WTC11 (cell line): ENCODE measurements at regions not wholly inside any gene's neighbourhood (a gene's known extent, or its start where the extent isn't known, plus 50 kb on each side); places are given as distances from the start of the nearest gene placed in this dataset.
A peak's percentile ranks its signal among the peaks of the same experiment; 100 is the strongest.

Experiments
- ATAC-seq: fragments of 200-7000 bp; cut with Tn5 transposase; 2 replicates; pipeline ENCODE4 v1.10.0; 2021; ENCODE audit warnings: mild to moderate bottlenecking, moderate library complexity
- CTCF ChIA-PET: fragments of 300-600 bp; sonication (Branson Sonifier 250); formaldehyde crosslinking; loops from one replicate; lab custom pipeline; 2021; ENCODE audit warnings: antibody characterized with exemption; lab: Charles Lee
- POLR2A ChIA-PET: fragments of 350-600 bp; sonication (Branson Sonifier 250); formaldehyde crosslinking; loops from one replicate; lab custom pipeline; 2021; ENCODE audit warnings: antibody characterized with exemption; lab: Charles Lee
- DNase-seq: peaks from one replicate; pipeline ENCODE4 v3.0.0; 2021; ENCODE audit warnings: low spot score
- H3K27ac Mint-ChIP-seq: 2 replicates; pipeline ENCODE4 v1.8.0; 2021; ENCODE audit warnings: mixed read lengths
- H3K27me3 Mint-ChIP-seq: 2 replicates; pipeline ENCODE4 v1.8.0; 2021; ENCODE audit warnings: low read depth, mild to moderate bottlenecking, moderate library complexity, mixed read lengths
- H3K36me3 Mint-ChIP-seq: 2 replicates; pipeline ENCODE4 v1.8.0; 2021; ENCODE audit warnings: mixed read lengths
- H3K4me1 Mint-ChIP-seq: 2 replicates; pipeline ENCODE4 v1.8.0; 2022; ENCODE audit warnings: mixed read lengths
- H3K4me3 Mint-ChIP-seq: 2 replicates; pipeline ENCODE4 v1.8.0; 2021; ENCODE audit warnings: mild to moderate bottlenecking, moderate library complexity, mixed read lengths
- H3K9me3 Mint-ChIP-seq: 2 replicates; pipeline ENCODE4 v1.8.0; 2021; ENCODE audit warnings: mixed read lengths
- AR ChIP-seq: fragments of 250-450 bp; sonication (Bioruptor Pico); IDR thresholded peaks from 2 replicates; pipeline ENCODE4 v1.9.0; 2021; ENCODE audit warnings: mild to moderate bottlenecking
- CDX4 ChIP-seq: fragments of 250-450 bp; sonication (Bioruptor Pico); IDR thresholded peaks from 2 replicates; pipeline ENCODE4 v1.9.0; 2021; ENCODE audit warnings: moderate library complexity, mild to moderate bottlenecking, inconsistent platforms, borderline replicate concordance
- E2F5 ChIP-seq: sonication (generic); formaldehyde crosslinking; IDR thresholded peaks from 2 replicates; pipeline ENCODE4 v1.8.1; 2022; ENCODE audit warnings: mild to moderate bottlenecking, moderate library complexity, missing genetic modification reagents
- ELF4 ChIP-seq: sonication (generic); formaldehyde crosslinking; IDR thresholded peaks from 2 replicates; pipeline ENCODE4 v1.8.1; 2022; ENCODE audit warnings: low read depth, mild to moderate bottlenecking, moderate library complexity, missing genetic modification reagents
- ETV6 ChIP-seq: sonication (generic); formaldehyde crosslinking; IDR thresholded peaks from 2 replicates; pipeline ENCODE4 v1.8.1; 2022; ENCODE audit warnings: mild to moderate bottlenecking, missing genetic modification reagents
- FOXJ3 ChIP-seq: sonication (generic); formaldehyde crosslinking; IDR thresholded peaks from 2 replicates; pipeline ENCODE4 v1.9.0; 2021; ENCODE audit warnings: missing genetic modification reagents, mild to moderate bottlenecking, borderline replicate concordance
- FOXP4 ChIP-seq: sonication (generic); formaldehyde crosslinking; IDR thresholded peaks from 2 replicates; pipeline ENCODE4 v1.8.0; 2022; ENCODE audit warnings: mild to moderate bottlenecking, missing genetic modification reagents
- GRHL2 ChIP-seq: fragments of 250-450 bp; sonication (Bioruptor Pico); IDR thresholded peaks from 2 replicates; pipeline ENCODE4 v1.8.0; 2022; ENCODE audit warnings: mild to moderate bottlenecking, moderate library complexity; ENCODE audit not compliant: insufficient replicate concordance, severe bottlenecking
- GTF2I ChIP-seq: fragments of 250-450 bp; sonication (Bioruptor Pico); conservative IDR thresholded peaks from 2 replicates; pipeline ENCODE4 v1.4.0; 2021; ENCODE audit warnings: mild to moderate bottlenecking
- HMGA2 ChIP-seq: fragments of 250-450 bp; sonication (Bioruptor Pico); IDR thresholded peaks from 2 replicates; pipeline ENCODE4 v1.4.0; 2021; ENCODE audit warnings: mild to moderate bottlenecking, moderate library complexity
- JUN ChIP-seq: sonication (generic); formaldehyde crosslinking; IDR thresholded peaks from 2 replicates; pipeline ENCODE4 v1.8.0; 2023; ENCODE audit warnings: mild to moderate bottlenecking, missing genetic modification reagents
- NFYB ChIP-seq: sonication (generic); formaldehyde crosslinking; conservative IDR thresholded peaks from 2 replicates; pipeline ENCODE4 v1.8.0; 2022; ENCODE audit warnings: low read depth, missing genetic modification reagents
- NR1H2 ChIP-seq: sonication (generic); formaldehyde crosslinking; IDR thresholded peaks from 2 replicates; pipeline ENCODE4 v1.9.0; 2021; ENCODE audit warnings: mild to moderate bottlenecking, moderate library complexity, missing genetic modification reagents
- NR2C2 ChIP-seq: sonication (generic); formaldehyde crosslinking; IDR thresholded peaks from 2 replicates; pipeline ENCODE4 v1.8.0; 2022; ENCODE audit warnings: mild to moderate bottlenecking, missing genetic modification reagents
- NR3C1 ChIP-seq: sonication (generic); formaldehyde crosslinking; conservative IDR thresholded peaks from 2 replicates; pipeline ENCODE4 v1.8.1; 2023; ENCODE audit warnings: low read depth, mild to moderate bottlenecking, missing genetic modification reagents
- STAT6 ChIP-seq: sonication (generic); formaldehyde crosslinking; conservative IDR thresholded peaks from 2 replicates; pipeline ENCODE4 v1.8.1; 2023; ENCODE audit warnings: mild to moderate bottlenecking, low read depth, missing genetic modification reagents, moderate library complexity
- TEAD4 ChIP-seq: sonication (generic); formaldehyde crosslinking; IDR thresholded peaks from 2 replicates; pipeline ENCODE4 v1.8.0; 2022; ENCODE audit warnings: mild to moderate bottlenecking, missing genetic modification reagents
- ZNF219 ChIP-seq: sonication (generic); formaldehyde crosslinking; IDR thresholded peaks from 2 replicates; pipeline ENCODE4 v1.8.0; 2023; ENCODE audit warnings: missing genetic modification reagents, mild to moderate bottlenecking, borderline replicate concordance
- ZNF416 ChIP-seq: fragments of 250-450 bp; sonication (Bioruptor Pico); IDR thresholded peaks from 2 replicates; pipeline ENCODE4 v1.9.0; 2021; ENCODE audit warnings: mild to moderate bottlenecking, inconsistent platforms

GRCh38 chr9:556675-557074 is 284.8 kb upstream of the DMRT1 start (continued):
- TF ChIP-seq AR, result no peak

- CTCF ChIA-PET, result interaction anchor here (0.9 kb wide), 1 partner anchor 11 kb away, joined by 3 read pairs; no protein-coding TSS in a partner anchor
- Mint-ChIP-seq H3K4me1 (peaks cover 36% of the 10 kb centered on the region), H3K27ac (peak overlapping the region; percentile 84; the same call in 1 of the 2 replicates), H3K9me3 (peaks cover 4% of the 10 kb centered on the region; the same call in 1 of the 2 replicates), H3K4me3 (no peak overlapping the region), H3K36me3 (no peaks in the 10 kb centered on the region), H3K27me3 (no peaks in the 10 kb centered on the region)
- TF ChIP-seq FOXP4 (CRISPR knock-in tag), result no peak
- TF ChIP-seq GTF2I, result peak; percentile 59; the same call in 1 of the 2 replicates
- DNase-seq, result no peak
- peak; percentile 90 for ATAC-seq
- POLR2A ChIA-PET, result no interaction called here
Measured at GRCh38 chr9:557601-558201, 283.8 kb upstream of the DMRT1 start.

GRCh38 chr9:561427-561826 is 280.1 kb upstream of the DMRT1 start:
- TF ChIP-seq HMGA2 (CRISPR knock-in tag) (no peak), GRHL2 (no peak), NFYB (CRISPR knock-in tag) (no peak), ELF4 (no peak), TEAD4 (no peak)
- peaks cover 23% of the 10 kb centered on the region for H3K9me3 Mint-ChIP-seq
- DNase-seq (no peak), ATAC-seq (no peak)
- CTCF ChIA-PET, result no interaction called here
- POLR2A ChIA-PET, result no interaction called here
- peaks cover 20% of the 10 kb centered on the region for H3K36me3 Mint-ChIP-seq
- peaks cover 36% of the 10 kb centered on the region for H3K4me1 Mint-ChIP-seq
- H3K27ac Mint-ChIP-seq, result no peak overlapping the region
- no peak overlapping the region for H3K4me3 Mint-ChIP-seq
- no peaks in the 10 kb centered on the region for H3K27me3 Mint-ChIP-seq

GRCh38 chr9:563200-563599 is 278.3 kb upstream of the DMRT1 start:
- Mint-ChIP-seq H3K9me3 (peaks cover 30% of the 10 kb centered on the region), H3K27ac (no peak overlapping the region), H3K4me1 (peaks cover 22% of the 10 kb centered on the region), H3K27me3 (no peaks in the 10 kb centered on the region), H3K4me3 (no peak overlapping the region), H3K36me3 (peaks cover 30% of the 10 kb centered on the region)
- ChIA-PET CTCF (no interaction called here), POLR2A (interaction anchor here (0.7 kb wide), 1 partner anchor 58 kb away, joined by 4 read pairs; no protein-coding TSS in a partner anchor)
- ATAC-seq (no peak), DNase-seq (no peak)
- no peak for TF ChIP-seq GTF2I
- no peak for TF ChIP-seq NR3C1 (CRISPR knock-in tag)
- TF ChIP-seq NR2C2, result no peak
- TF ChIP-seq FOXJ3 (CRISPR knock-in tag), result no peak

- Mint-ChIP-seq H3K36me3 (peaks cover 30% of the 10 kb centered on the region), H3K27ac (no peak overlapping the region), H3K9me3 (peaks cover 30% of the 10 kb centered on the region), H3K4me1 (peaks cover 14% of the 10 kb centered on the region), H3K27me3 (no peaks in the 10 kb centered on the region), H3K4me3 (no peak overlapping the region)
- CTCF ChIA-PET, result no interaction called here
- no peak for DNase-seq
- ATAC-seq, result no peak
- POLR2A ChIA-PET, result no interaction called here
- no peak for TF ChIP-seq CDX4
- no peak for TF ChIP-seq JUN (CRISPR knock-in tag)
- TF ChIP-seq HMGA2 (CRISPR knock-in tag), result no peak
- no peak for TF ChIP-seq ZNF219 (CRISPR knock-in tag)
- no peak for TF ChIP-seq E2F5 (CRISPR knock-in tag)
- TF ChIP-seq ETV6 (CRISPR knock-in tag), result no peak
- no peak for TF ChIP-seq NR1H2 (CRISPR knock-in tag)
- TF ChIP-seq ZNF416 (CRISPR knock-in tag), result no peak
- TF ChIP-seq STAT6 (CRISPR knock-in tag), result no peak
Measured at GRCh38 chr9:565528-565927, 276.0 kb upstream of the DMRT1 start.
